Cardiac fibroblast (primary cell): ENCODE measurements at regions not wholly inside any gene's neighbourhood (a gene's known extent, or its start where the extent isn't known, plus 50 kb on each side); places are given as distances from the start of the nearest gene placed in this dataset.

Experiments used
- DNase-seq, 2 donors: peaks; one replicate each; pipeline versions ENCODE4 v3.0.0 to v3.0.0-alpha.2; 2010; ENCODE audit warnings: low read depth in 2 of 2
- H3K4me3 ChIP-seq, 2 donors: replicated peaks in 1 of 2; 1 replicate in 1 of 2; 2 replicates in 1 of 2; pipeline ENCODE4 v1.5.1; 2011; ENCODE audit warnings: low read depth in 2 of 2, low read length in 2 of 2, mild to moderate bottlenecking in 2 of 2, moderate library complexity in 1 of 2
- CTCF ChIP-seq: IDR thresholded peaks from one replicate; pipeline ENCODE4 v1.5.1; 2011; ENCODE audit warnings: low read depth, mild to moderate bottlenecking, low read length, inconsistent platforms

DNA sequence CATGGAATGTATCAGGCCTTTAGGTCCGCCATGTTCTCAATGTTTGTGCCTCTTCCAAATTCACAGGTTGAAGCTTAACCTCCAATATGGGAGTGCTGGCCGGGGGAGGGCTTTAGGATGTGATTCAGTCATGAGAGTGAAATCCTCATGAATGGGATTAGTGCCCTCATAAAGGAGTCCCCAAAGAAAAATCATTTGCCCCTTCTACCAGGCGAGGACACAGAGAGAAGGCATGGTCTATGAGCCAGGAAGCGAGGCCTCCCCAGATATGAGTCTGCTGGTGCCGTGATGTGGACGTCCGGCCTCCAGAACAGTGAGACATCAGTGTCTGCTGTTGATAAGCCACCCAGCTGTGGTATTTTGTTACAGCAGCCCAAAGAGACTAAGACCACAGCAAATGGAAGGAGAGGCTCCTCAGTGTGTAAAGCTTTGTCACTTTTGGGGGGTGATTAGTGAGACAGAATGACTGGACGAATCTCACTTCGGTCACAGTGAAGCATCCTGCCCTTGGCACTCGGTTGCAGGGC, 231.3 kb upstream of the KLF6 start:
- H3K4me3 ChIP-seq = no peak overlapping the region
- DNase-seq = no peak
- TF ChIP-seq CTCF = no peak

DNA sequence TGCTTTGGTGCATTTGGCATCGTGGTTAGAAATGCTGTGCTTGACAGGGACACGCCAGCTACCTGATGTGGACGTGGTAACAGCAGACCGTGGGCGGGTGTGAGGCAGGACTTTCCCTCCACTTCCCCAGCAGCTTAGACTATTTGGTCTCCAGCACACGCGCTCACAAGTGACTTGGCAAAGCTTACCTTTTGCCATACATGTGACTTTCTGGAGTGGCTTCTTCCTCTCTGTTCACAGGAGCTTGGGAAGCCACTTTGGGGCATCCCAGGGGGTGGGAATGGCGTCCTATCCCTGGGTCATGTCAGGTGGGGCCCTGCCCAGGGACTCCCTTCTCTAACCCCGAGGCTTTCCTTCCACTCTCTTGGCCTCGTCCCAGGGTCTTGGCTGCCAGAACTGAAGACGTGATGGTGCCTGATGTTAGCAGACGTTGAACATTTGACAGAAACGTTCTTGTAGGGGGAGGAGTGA, 228.7 kb upstream of the KLF6 start:
- H3K4me3 ChIP-seq = no peak overlapping the region
- no peak for DNase-seq
- TF ChIP-seq CTCF = no peak

DNA sequence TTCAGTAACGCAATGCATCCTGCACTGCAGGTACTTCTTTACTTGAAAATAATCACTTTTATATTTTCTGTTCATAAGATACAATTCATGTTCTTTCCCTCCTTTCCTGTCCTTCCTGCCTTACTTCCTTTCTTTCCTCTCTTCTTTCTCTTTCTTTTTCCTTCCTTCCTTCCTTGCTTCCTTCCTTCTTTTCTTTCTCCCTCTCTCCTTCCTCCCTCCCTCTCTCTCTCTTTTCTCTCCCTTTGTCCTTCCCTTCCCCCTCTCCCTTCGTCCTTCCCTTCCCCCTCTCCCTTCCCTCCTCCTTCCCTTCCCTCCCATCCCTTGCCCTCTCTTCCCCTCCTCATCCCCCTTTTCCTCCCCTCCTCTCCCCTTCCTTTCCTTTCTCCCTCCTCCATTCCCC, 227.8 kb upstream of the KLF6 start:
- no peak for DNase-seq
- no peak for TF ChIP-seq CTCF

DNA sequence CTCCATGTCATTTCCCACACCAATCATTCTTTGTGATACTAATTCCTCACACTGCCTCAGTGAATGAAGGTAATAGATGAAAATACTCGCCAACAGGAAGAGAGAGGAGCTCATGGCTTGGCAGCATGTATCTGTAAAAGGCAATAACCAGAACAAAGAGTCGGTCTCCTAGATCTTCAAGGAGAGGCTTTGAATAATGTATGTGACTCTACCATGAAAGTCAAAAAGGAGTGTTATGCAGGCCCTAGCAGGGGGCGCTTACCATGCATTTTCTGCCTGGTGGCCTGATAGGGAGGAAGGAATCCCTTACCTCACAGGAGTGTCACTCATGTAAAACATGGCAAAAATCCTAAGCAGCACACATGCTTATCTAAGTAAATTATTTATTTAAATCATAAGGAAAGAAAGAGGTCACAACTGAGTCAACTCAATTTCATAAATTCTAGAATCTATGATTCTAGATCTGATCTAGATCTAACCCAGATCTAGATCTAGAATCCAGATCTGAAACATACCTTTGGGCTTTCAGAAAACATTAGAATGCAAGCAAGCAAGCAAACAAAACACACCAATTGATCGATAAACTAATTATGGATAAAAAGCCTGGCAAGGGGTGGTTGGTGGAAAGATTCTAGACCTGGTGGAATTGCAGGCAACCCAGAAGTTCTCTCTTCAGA, 226.3 kb upstream of the KLF6 start:
- no peak for TF ChIP-seq CTCF
- no peak for DNase-seq
- no peak overlapping the region for H3K4me3 ChIP-seq

More for the DNA sequence above, 227.8 kb upstream of the KLF6 start:
- no peak overlapping the region for H3K4me3 ChIP-seq

GRCh38 chr10:4008676-4009382, 223.8 kb upstream of the KLF6 start:
- no peak overlapping the region for H3K4me3 ChIP-seq
- no peak for DNase-seq
- TF ChIP-seq CTCF = no peak

DNA sequence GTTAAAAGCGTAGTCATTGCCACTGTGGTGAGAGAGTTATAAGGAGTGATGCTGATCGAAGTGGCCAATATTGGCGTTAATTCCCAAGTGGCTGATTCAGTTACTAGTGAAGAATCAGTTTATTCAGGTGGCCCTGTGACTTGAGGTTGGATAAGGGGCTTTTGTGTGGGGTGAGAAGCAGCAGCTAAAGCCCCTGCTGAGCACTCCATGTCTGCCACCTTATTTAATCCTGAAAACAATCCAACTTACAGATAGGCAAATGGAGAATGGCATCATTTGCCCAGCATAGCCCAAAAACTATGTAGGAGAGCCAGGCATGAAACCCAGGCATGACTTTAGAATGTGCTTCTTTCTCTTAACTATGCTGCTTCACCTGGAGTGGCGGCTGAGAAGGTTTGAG, 222.8 kb upstream of the KLF6 start:
- TF ChIP-seq CTCF = no peak

More for the DNA sequence above, 222.8 kb upstream of the KLF6 start:
- DNase-seq = no peak
- no peak overlapping the region for H3K4me3 ChIP-seq
